Epithelial cell of esophagus (primary cell): ENCODE measurements at regions not wholly inside any gene's neighbourhood (a gene's known extent, or its start where the extent isn't known, plus 50 kb on each side); places are given as distances from the start of the nearest gene placed in this dataset.

Source experiments
- DNase-seq: peaks from one replicate; pipeline ENCODE4 v3.0.0; 2010; ENCODE audit warnings: low read depth
- H3K4me3 ChIP-seq: 2 replicates; pipeline ENCODE4 v1.5.1; 2011; ENCODE audit warnings: mild to moderate bottlenecking, low read length, control low read depth
- CTCF ChIP-seq: IDR thresholded peaks from 2 replicates; pipeline ENCODE4 v1.5.1; 2011; ENCODE audit warnings: low read depth, mild to moderate bottlenecking, low read length, control low read depth, inconsistent platforms; ENCODE audit not compliant: insufficient read depth; ENCODE audit errors: missing control alignments

- no peak overlapping the region for H3K4me3 ChIP-seq
- DNase-seq = no peak
- no peak for TF ChIP-seq CTCF
These were observed 901.1 kb downstream of the TBL1XR1 start for GRCh38 chr3:176296066-176296597.

- no peak for DNase-seq
- H3K4me3 ChIP-seq = no peak overlapping the region
- TF ChIP-seq CTCF = no peak
These were observed 904.0 kb downstream of the TBL1XR1 start for GRCh38 chr3:176293276-176293675.

- no peak for TF ChIP-seq CTCF
- DNase-seq = no peak
- no peak overlapping the region for H3K4me3 ChIP-seq
These were observed 910.7 kb downstream of the TBL1XR1 start for GRCh38 chr3:176286476-176287085.

- DNase-seq = no peak
- TF ChIP-seq CTCF = no peak
- H3K4me3 ChIP-seq = no peak overlapping the region
These were observed 921.7 kb downstream of the TBL1XR1 start for GRCh38 chr3:176275538-176275937.

DNA sequence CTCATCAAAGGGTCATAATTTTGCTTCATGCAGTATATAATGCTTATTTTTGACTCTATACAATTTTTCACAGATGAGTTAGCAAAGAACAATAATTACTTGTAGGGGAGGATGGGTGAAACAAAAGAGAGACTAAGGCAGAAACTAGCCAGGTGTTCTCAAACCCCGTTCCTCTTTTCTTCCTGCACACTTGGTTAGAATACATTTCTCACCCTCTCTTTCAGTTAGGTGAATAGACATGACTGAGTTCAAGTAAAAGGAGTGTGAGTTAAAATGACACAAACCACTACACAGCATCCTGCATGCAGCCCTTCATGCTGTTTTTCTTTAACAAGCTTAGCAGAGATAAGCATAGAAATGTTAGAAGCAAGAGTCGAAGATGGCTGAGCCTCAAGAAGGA is 922.2 kb downstream of the TBL1XR1 start:
- no peak for DNase-seq
- H3K4me3 ChIP-seq = no peak overlapping the region
- TF ChIP-seq CTCF = no peak

DNA sequence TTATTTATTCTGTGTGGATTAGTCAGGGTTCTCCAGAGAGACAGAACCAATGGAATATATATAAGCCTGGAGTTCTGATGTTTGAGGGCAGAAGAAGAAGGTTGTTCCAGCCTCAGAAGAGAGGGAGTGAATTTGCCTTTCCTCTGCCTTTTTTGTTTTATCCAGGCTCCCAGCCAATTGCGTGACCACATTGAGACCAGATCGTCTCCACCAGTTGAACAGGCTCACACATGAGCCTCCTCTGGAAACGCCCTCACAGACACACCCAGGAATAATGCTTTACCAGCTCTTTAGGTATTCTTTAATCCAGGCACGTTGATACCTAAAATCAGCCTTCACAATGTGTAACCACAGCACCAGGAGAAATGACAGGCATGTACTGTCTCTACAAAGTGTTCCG is 923.1 kb downstream of the TBL1XR1 start:
- TF ChIP-seq CTCF = no peak
- no peak overlapping the region for H3K4me3 ChIP-seq
- DNase-seq = peak; percentile 60

- no peak for TF ChIP-seq CTCF
- no peak for DNase-seq
- H3K4me3 ChIP-seq = no peak overlapping the region
These were observed 935.2 kb downstream of the TBL1XR1 start for GRCh38 chr3:176262071-176262470.
